ENCODE measurements at regions not wholly inside any gene's neighbourhood (a gene's known extent, or its start where the extent isn't known, plus 50 kb on each side); places are given as distances from the start of the nearest gene placed in this dataset.

- TF ChIP-seq CTCF (conservative IDR thresholded peaks at IDR 0.05 in 1 of 2, IDR thresholded peaks at IDR 0.05 in 1 of 2; ENCODE audit: low read depth in 1 of 2, low read length in 2 of 2) (no peak), EZH2 (IDR thresholded peaks at IDR 0.05; ENCODE audit: low read length, missing control alignments) (no peak)
These were observed 371.7 kb downstream of the PIK3C3 start for GRCh38 chr18:42326752-42327151.

All from fibroblast of lung (primary cell).